ENCODE measurements at regions not wholly inside any gene's neighbourhood (a gene's known extent, or its start where the extent isn't known, plus 50 kb on each side); places are given as distances from the start of the nearest gene placed in this dataset.

- intact Hi-C loops (cut with DNase I; ENCODE audit: low total_unique reads) = no loop called here
- no peak for DNase-seq (ENCODE audit: low spot score in 2 of 2)
- Histone ChIP-seq H3K4me1 (no peaks in the 10 kb centered on the region), H3K27ac (no peak overlapping the region), H3K4me3 (no peak overlapping the region), H3K9me3 (no peaks in the 10 kb centered on the region), H3K27me3 (no peaks in the 10 kb centered on the region), H3K36me3 (no peaks in the 10 kb centered on the region)
- no peak for TF ChIP-seq CTCF (IDR thresholded peaks at IDR 0.05)
- TF ChIP-seq POLR2A (IDR thresholded peaks at IDR 0.05) = no peak
- no peak for TF ChIP-seq POLR2AphosphoS5 (IDR thresholded peaks at IDR 0.05)
These were observed 145.8 kb downstream of the SAMD5 start for GRCh38 chr6:147654103-147654845.

GRCh38 chr6:147660334-147661311 is 152.1 kb downstream of the SAMD5 start:
- H3K9me3 ChIP-seq = no peaks in the 10 kb centered on the region
- no peak for TF ChIP-seq POLR2A (IDR thresholded peaks at IDR 0.05)

GRCh38 chr6:147662646-147663045 is 154.2 kb downstream of the SAMD5 start:
- H3K36me3 ChIP-seq = no peaks in the 10 kb centered on the region
- TF ChIP-seq POLR2A (IDR thresholded peaks at IDR 0.05) (no peak), CTCF (IDR thresholded peaks at IDR 0.05) (no peak), POLR2AphosphoS5 (IDR thresholded peaks at IDR 0.05) (no peak)
- no peaks in the 10 kb centered on the region for H3K4me1 ChIP-seq
- no peak overlapping the region for H3K4me3 ChIP-seq
- no peak for DNase-seq (ENCODE audit: low spot score in 2 of 2)
- H3K9me3 ChIP-seq = no peaks in the 10 kb centered on the region
- intact Hi-C loops (cut with DNase I; ENCODE audit: low total_unique reads) = no loop called here
- no peak overlapping the region for H3K27ac ChIP-seq
- H3K27me3 ChIP-seq = no peaks in the 10 kb centered on the region

More at GRCh38 chr6:147660334-147661311, 152.1 kb downstream of the SAMD5 start:
- Histone ChIP-seq H3K27ac (no peak overlapping the region), H3K36me3 (no peaks in the 10 kb centered on the region), H3K27me3 (no peaks in the 10 kb centered on the region), H3K4me3 (no peak overlapping the region), H3K4me1 (no peaks in the 10 kb centered on the region)
- no peak for DNase-seq (ENCODE audit: low spot score in 2 of 2)
- intact Hi-C loops (cut with DNase I; ENCODE audit: low total_unique reads) = no loop called here

GRCh38 chr6:147664092-147664491 is 155.6 kb downstream of the SAMD5 start:
- TF ChIP-seq CTCF (IDR thresholded peaks at IDR 0.05) = no peak
- no peak for TF ChIP-seq POLR2A (IDR thresholded peaks at IDR 0.05)
- TF ChIP-seq POLR2AphosphoS5 (IDR thresholded peaks at IDR 0.05) = no peak
- intact Hi-C loops (cut with DNase I; ENCODE audit: low total_unique reads) = no loop called here
- no peaks in the 10 kb centered on the region for H3K4me1 ChIP-seq
- no peaks in the 10 kb centered on the region for H3K9me3 ChIP-seq
- H3K36me3 ChIP-seq = no peaks in the 10 kb centered on the region
- no peak for DNase-seq (ENCODE audit: low spot score in 2 of 2)
- H3K4me3 ChIP-seq = no peak overlapping the region
- H3K27ac ChIP-seq = no peak overlapping the region
- no peaks in the 10 kb centered on the region for H3K27me3 ChIP-seq

- H3K4me3 ChIP-seq = no peak overlapping the region
- no peaks in the 10 kb centered on the region for H3K36me3 ChIP-seq
- TF ChIP-seq POLR2A (IDR thresholded peaks at IDR 0.05) = no peak
- H3K27ac ChIP-seq = no peak overlapping the region
- intact Hi-C loops (cut with DNase I; ENCODE audit: low total_unique reads) = no loop called here
- peaks cover 0 to 14% of the 10 kb centered on the region in 2 donors for H3K9me3 ChIP-seq
- DNase-seq (ENCODE audit: low spot score in 2 of 2) = no peak
- H3K4me1 ChIP-seq = no peaks in the 10 kb centered on the region
- H3K27me3 ChIP-seq = no peaks in the 10 kb centered on the region
These were observed 157.8 kb downstream of the SAMD5 start for GRCh38 chr6:147666255-147666654.

- no peak overlapping the region for H3K27ac ChIP-seq
- no peak overlapping the region for H3K4me3 ChIP-seq
- no peak for DNase-seq (ENCODE audit: low spot score in 2 of 2)
- TF ChIP-seq POLR2A (IDR thresholded peaks at IDR 0.05) = no peak
- no peak for TF ChIP-seq CTCF (IDR thresholded peaks at IDR 0.05)
- no peak for TF ChIP-seq POLR2AphosphoS5 (IDR thresholded peaks at IDR 0.05)
- no peaks in the 10 kb centered on the region for H3K4me1 ChIP-seq
- H3K27me3 ChIP-seq = no peaks in the 10 kb centered on the region
- H3K36me3 ChIP-seq = no peaks in the 10 kb centered on the region
- peaks cover 0 to 14% of the 10 kb centered on the region in 2 donors for H3K9me3 ChIP-seq
- intact Hi-C loops (cut with DNase I; ENCODE audit: low total_unique reads) = no loop called here
These were observed 158.6 kb downstream of the SAMD5 start for GRCh38 chr6:147667082-147667481.

Measured in breast epithelium (tissue), 4 donors.